Fibroblast of lung (primary cell): ENCODE measurements at regions not wholly inside any gene's neighbourhood (a gene's known extent, or its start where the extent isn't known, plus 50 kb on each side); places are given as distances from the start of the nearest gene placed in this dataset.

Experiments used
- DNase-seq, 2 donors: peaks; one replicate each; pipeline versions ENCODE4 v3.0.0 to v3.0.0-alpha.2; 2010; ENCODE audit warnings: low read depth in 2 of 2
- H2AFZ ChIP-seq: 2 replicates; pipeline ENCODE4 v1.5.1; 2012; ENCODE audit warnings: low read length, control low read depth, inconsistent platforms
- H3K27ac ChIP-seq: 2 replicates; pipeline ENCODE4 v1.5.1; 2011; ENCODE audit warnings: low read length, control low read depth; ENCODE audit not compliant: insufficient read depth
- H3K27me3 ChIP-seq: 2 replicates; pipeline ENCODE4 v1.5.1; 2011; ENCODE audit warnings: mild to moderate bottlenecking, low read length; ENCODE audit not compliant: control insufficient read depth, insufficient read depth
- H3K36me3 ChIP-seq: 2 replicates; pipeline ENCODE4 v1.5.1; 2011; ENCODE audit warnings: low read length; ENCODE audit not compliant: control insufficient read depth, insufficient read depth
- H3K4me1 ChIP-seq: 2 replicates; pipeline ENCODE4 v1.5.1; 2011; ENCODE audit warnings: low read length; ENCODE audit not compliant: control insufficient read depth, insufficient read depth; ENCODE audit errors: extremely low read depth
- H3K4me2 ChIP-seq: 2 replicates; pipeline ENCODE4 v1.5.1; 2011; ENCODE audit warnings: low read length, control low read depth; ENCODE audit not compliant: insufficient read depth; ENCODE audit errors: extremely low read depth
- H3K4me3 ChIP-seq, 4 experiments: fragments of 200-600 bp in 1 of 4; sonication (generic) in 1 of 4; replicated peaks in 1 of 4; 2 replicates each; pipeline ENCODE4 v1.5.1; 2011 to 2016; ENCODE audit warnings: low read length in 4 of 4, low read depth in 3 of 4, mild to moderate bottlenecking in 3 of 4, control low read depth in 2 of 4, inconsistent platforms in 1 of 4, mixed read lengths in 1 of 4; ENCODE audit not compliant: insufficient read depth in 1 of 4; ENCODE audit errors: control extremely low read depth in 1 of 4
- H3K79me2 ChIP-seq: 2 replicates; pipeline ENCODE4 v1.5.1; 2012; ENCODE audit warnings: mild to moderate bottlenecking, low read length, inconsistent platforms; ENCODE audit not compliant: control insufficient read depth, insufficient read depth
- H3K9ac ChIP-seq: 2 replicates; pipeline ENCODE4 v1.5.1; 2011; ENCODE audit warnings: mild to moderate bottlenecking, low read length, control low read depth; ENCODE audit not compliant: insufficient read depth
- H3K9me3 ChIP-seq: 2 replicates; pipeline ENCODE4 v1.5.1; 2012; ENCODE audit warnings: low read depth, low read length; ENCODE audit not compliant: control insufficient read depth, insufficient read depth
- H4K20me1 ChIP-seq: 2 replicates; pipeline ENCODE4 v1.5.1; 2011; ENCODE audit warnings: low read length; ENCODE audit not compliant: control insufficient read depth, insufficient read depth; ENCODE audit errors: extremely low read depth
- CTCF ChIP-seq, 2 donors: IDR thresholded peaks in 1 of 2; conservative IDR thresholded peaks in 1 of 2; 1 replicate in 1 of 2; 2 replicates in 1 of 2; pipeline ENCODE4 v1.5.1; 2011 to 2012; ENCODE audit warnings: low read length in 2 of 2, control low read depth in 1 of 2, inconsistent platforms in 1 of 2, low read depth in 1 of 2, mild to moderate bottlenecking in 1 of 2
- EZH2 ChIP-seq: IDR thresholded peaks from 2 replicates; pipeline ENCODE4 v1.5.1; 2012; ENCODE audit warnings: low read length, control low read depth, mild to moderate bottlenecking; ENCODE audit errors: missing control alignments

- DNase-seq, result peak in 1 of 2 donors; percentile 11
- no peak overlapping the region for H3K4me3 ChIP-seq
- H2AFZ ChIP-seq, result no peak overlapping the region
- no peak overlapping the region for H3K27ac ChIP-seq
- H3K4me2 ChIP-seq, result no peak overlapping the region
- no peaks in the 10 kb centered on the region for H3K27me3 ChIP-seq
- H3K4me1 ChIP-seq, result no peaks in the 10 kb centered on the region
- H4K20me1 ChIP-seq, result no peaks in the 10 kb centered on the region
- no peaks in the 10 kb centered on the region for H3K9me3 ChIP-seq
- H3K9ac ChIP-seq, result no peak overlapping the region
- no peaks in the 10 kb centered on the region for H3K79me2 ChIP-seq
- H3K36me3 ChIP-seq, result no peaks in the 10 kb centered on the region
- TF ChIP-seq EZH2 (no peak), CTCF (conservative IDR thresholded peaks at IDR 0.05 in 1 of 2, IDR thresholded peaks at IDR 0.05 in 1 of 2; ENCODE audit: low read depth in 1 of 2, low read length in 2 of 2) (no peak)
Measured at GRCh38 chr5:117945258-117945657, 1043.1 kb downstream of the DTWD2 start.

DNA sequence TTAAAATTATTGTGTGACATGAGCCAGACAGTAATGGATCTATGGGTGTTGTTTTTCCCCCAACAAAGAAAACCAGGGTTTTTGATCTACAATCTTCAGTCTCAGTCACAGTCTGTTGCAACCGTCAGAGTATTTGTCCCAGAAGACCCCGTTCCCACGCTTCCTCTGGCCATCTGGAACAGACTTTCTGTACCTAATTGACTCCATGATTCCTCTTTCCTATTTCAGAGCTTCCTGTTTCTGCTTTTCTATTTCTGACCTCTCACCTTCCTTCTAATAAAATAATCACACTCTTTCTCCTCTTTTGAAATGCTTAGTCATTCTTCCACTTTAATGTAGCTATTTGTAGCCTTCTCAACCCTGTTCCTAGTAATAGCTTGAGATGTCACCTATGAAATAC, 1044.8 kb downstream of the DTWD2 start:
- H3K9me3 ChIP-seq, result no peaks in the 10 kb centered on the region
- no peaks in the 10 kb centered on the region for H3K79me2 ChIP-seq
- no peaks in the 10 kb centered on the region for H3K27me3 ChIP-seq
- H3K4me2 ChIP-seq, result no peak overlapping the region
- H3K36me3 ChIP-seq, result no peaks in the 10 kb centered on the region
- no peaks in the 10 kb centered on the region for H4K20me1 ChIP-seq
- H3K4me3 ChIP-seq, result no peak overlapping the region
- no peaks in the 10 kb centered on the region for H3K4me1 ChIP-seq
- no peak overlapping the region for H3K27ac ChIP-seq
- DNase-seq, result no peak
- no peak for TF ChIP-seq EZH2
- no peak for TF ChIP-seq CTCF (conservative IDR thresholded peaks at IDR 0.05 in 1 of 2, IDR thresholded peaks at IDR 0.05 in 1 of 2; ENCODE audit: low read depth in 1 of 2, low read length in 2 of 2)
- no peak overlapping the region for H3K9ac ChIP-seq
- H2AFZ ChIP-seq, result no peak overlapping the region

DNA sequence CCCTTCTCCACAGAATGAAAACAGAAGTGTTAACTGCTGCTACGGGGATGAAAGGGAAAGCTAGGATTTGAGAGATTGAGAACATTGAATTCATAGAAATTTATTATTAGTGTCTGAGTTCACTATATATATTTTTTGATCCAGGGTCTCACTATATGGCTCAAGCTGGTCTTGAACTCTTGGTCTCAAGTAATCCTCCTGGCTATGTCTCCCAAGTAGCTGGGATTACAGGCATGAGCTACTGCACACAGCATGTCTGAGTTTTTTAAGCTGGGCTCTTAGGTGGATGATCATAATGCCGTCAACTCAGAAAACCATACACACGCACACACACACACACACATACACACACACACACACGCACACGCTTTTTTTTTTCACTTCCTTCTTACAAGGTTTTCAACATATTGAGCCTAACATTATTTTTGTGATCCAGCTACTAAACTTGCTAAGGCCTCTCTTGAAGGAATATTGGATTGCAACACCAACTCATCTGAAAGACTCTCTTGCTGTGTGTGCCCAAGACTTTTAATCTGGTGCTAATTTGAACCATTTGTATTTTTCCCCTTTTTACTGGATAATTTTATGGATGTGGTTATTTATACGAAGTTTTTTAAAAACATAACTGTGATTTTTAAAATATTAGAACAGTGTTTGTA, 1045.4 kb downstream of the DTWD2 start:
- DNase-seq, result no peak
- Histone ChIP-seq H2AFZ (no peak overlapping the region), H4K20me1 (no peaks in the 10 kb centered on the region), H3K27me3 (no peaks in the 10 kb centered on the region), H3K27ac (no peak overlapping the region), H3K4me3 (no peak overlapping the region), H3K9ac (no peak overlapping the region), H3K4me1 (no peaks in the 10 kb centered on the region), H3K36me3 (no peaks in the 10 kb centered on the region), H3K4me2 (no peak overlapping the region), H3K9me3 (no peaks in the 10 kb centered on the region), H3K79me2 (no peaks in the 10 kb centered on the region)
- no peak for TF ChIP-seq CTCF (conservative IDR thresholded peaks at IDR 0.05 in 1 of 2, IDR thresholded peaks at IDR 0.05 in 1 of 2; ENCODE audit: low read depth in 1 of 2, low read length in 2 of 2)
- no peak for TF ChIP-seq EZH2
